ENCODE measurements at regions not wholly inside any gene's neighbourhood (a gene's known extent, or its start where the extent isn't known, plus 50 kb on each side); places are given as distances from the start of the nearest gene placed in this dataset.

DNA sequence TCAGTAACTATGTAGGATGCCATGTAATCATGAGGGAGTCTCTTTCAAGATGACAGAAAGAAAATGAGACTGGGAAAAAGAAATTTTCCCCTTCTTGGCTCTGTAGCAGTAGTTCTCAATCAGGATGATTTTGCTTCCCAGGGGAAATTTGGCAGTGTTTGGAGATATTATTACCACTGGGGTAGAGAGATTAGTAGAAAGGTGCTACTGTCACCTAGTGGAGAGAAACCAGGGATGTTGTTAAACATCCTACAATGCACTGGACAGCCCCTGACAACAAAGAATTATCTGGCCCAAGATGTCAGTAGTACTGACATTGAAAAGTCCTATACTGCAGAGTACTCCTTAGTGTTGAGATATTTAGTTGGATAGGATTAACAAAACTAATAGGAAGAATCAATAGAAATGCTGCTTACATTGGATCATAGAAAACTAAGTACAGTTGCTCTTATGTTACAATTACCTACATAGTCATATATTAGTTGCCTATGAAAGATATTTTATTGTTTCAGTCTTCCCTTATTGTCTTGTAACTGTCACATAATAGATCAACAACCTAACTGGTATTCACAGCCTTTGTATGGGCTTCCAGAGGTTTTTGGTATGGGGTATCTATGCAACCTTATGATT is 433.3 kb downstream of the RAP2B start:
- no peak for TF ChIP-seq POLR2A (IDR thresholded peaks at IDR 0.05)
- TF ChIP-seq, protein P1, sequence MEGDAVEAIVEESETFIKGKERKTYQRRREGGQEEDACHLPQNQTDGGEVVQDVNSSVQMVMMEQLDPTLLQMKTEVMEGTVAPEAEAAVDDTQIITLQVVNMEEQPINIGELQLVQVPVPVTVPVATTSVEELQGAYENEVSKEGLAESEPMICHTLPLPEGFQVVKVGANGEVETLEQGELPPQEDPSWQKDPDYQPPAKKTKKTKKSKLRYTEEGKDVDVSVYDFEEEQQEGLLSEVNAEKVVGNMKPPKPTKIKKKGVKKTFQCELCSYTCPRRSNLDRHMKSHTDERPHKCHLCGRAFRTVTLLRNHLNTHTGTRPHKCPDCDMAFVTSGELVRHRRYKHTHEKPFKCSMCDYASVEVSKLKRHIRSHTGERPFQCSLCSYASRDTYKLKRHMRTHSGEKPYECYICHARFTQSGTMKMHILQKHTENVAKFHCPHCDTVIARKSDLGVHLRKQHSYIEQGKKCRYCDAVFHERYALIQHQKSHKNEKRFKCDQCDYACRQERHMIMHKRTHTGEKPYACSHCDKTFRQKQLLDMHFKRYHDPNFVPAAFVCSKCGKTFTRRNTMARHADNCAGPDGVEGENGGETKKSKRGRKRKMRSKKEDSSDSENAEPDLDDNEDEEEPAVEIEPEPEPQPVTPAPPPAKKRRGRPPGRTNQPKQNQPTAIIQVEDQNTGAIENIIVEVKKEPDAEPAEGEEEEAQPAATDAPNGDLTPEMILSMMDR (IDR thresholded peaks at IDR 0.05): peak in 3 of 4 experiments; percentile 31 to 59 (median 37)
